Fibroblast of gingiva (primary cell): ENCODE measurements at regions not wholly inside any gene's neighbourhood (a gene's known extent, or its start where the extent isn't known, plus 50 kb on each side); places are given as distances from the start of the nearest gene placed in this dataset.
"Not testable (repeated sequence)": the region's sequence is repeated elsewhere in the genome, so short reads cannot be mapped to it uniquely, and the experiment has no call there.

Experiments used
- DNase-seq: peaks from one replicate; pipeline ENCODE4 v3.0.0-alpha.2; 2011; ENCODE audit warnings: low read depth

DNA sequence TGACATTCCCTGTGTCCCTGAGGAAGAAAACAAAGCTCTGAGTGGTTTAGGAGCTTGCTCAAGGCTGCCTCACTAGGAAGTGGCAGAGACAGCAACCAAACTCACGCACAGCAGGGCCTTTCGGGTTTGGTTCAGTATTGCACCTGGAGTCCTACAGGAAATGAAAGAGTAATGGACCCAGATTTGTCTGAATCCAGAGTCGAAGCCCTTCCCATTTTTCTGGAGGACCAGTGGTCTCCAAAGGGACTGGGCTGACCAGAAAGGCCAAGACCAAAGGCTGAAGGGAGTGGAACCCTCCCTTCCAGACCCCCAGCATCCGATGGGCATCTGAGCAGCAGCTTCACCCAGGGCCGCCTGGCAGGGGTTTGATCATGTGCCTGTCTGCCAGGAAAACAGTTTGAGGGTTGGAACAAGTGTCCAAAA, 85.5 kb upstream of the RPL38 start:
- no peak for DNase-seq

DNA sequence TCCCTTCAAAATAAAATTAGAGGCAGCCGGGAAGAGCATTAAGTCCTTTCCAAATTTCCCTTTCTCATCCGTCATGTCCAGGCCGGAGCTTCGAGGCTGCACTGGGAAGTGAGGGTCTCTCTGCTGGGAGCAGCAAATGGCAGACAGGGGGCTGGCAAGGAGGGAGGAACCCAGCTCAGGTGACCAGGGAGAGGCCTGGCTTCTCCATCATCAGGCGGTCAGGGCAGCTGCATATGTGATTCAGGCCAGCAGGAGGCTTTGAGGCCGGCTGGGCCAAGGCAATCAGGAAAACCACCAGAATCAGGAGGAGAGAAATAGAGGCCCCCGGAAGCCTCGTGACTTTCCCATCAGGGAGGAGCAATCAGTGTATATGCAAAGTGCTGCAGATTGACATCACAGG, 85.0 kb upstream of the RPL38 start:
- no peak for DNase-seq

DNA sequence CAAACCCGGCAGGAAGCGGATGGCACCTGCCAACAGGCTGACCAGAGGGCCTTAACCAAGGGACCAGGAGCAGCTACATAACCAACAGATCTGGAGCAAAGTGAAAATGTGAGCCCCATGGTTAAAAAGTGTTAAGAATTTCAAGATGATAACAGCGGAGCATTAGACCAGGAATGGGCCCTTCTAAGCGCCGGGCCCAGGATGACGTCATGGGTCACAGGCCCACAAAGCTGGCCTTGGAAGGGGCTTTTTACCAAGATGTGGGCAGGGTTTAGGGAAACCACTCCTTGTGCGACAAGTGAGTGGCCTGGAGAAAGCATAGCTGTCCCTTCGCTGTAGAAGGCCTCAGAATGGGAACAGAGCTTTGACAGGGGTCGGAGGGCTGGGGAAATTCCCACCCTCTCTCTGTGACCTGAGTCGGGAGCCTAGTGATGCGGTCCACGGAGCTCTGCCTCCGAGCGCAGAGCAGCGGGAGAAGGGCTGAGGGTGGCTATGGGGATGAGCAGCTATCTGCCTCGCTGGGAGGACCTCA, 84.4 kb upstream of the RPL38 start:
- DNase-seq, result no peak

DNA sequence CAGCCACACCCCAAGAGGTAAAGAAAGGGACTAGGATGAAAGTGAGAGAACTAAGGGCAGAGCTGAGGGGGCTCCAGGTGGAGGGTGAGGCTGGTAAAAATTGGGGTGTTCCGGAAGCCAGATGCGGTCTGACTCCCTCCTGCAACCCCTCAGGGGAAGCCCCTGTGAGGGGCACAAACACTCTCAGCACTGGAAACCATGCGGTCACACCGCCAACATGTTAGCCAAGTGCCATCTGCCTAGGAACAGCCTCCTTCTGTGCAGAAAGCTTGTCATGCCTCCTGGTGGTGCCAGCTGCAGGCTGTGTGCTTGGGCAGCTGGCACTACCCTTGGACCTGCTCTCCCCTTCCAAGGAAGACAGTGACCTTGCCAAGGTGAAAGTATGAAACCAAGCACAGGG, 83.5 kb upstream of the RPL38 start:
- DNase-seq, result no peak

DNA sequence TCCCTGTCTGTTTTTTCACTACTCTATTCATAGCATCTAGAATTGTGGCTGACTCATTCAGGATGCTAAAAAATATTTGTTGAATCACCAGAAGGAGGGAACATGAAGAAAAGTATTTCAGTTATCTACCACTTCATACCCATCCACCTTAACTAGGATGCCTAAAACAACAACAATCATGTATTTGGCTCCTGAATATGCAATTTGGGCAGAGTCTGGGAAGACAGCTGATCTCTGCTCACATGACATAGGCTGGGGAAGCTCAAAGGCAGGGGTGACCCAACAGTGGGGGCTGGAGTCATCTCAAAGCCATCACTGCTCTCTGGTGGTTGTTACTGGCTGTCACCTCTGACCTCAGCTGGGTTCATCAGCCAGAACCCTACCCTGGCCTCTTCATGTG, 80.1 kb upstream of the RPL38 start:
- no peak for DNase-seq

DNA sequence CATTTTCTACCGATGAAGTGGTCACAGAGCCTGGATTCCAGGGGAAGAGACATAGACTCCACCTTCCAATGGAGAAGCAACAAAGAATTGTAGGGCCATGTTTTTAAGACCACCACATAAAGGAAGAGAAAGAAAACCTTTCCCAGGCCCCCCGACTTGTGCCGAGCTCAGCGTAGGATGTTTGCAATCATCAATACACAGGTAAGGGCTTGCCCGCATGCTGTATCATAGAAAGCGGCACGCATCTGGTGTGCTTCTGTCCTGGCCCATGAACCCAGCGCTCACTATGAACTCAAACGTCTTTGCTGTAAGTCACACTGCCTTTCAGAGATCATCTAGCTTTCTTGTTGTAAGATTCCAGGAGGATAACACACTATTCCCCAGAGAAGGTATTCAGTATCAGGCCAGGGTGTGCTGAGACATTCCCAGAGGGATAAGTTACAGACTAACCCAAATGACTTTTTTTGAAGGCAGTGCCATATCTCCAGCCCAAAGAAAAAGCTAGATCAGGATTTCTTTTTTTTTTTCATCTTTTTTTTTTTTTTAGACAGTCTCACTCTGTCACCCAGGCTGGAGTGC, 79.5 kb upstream of the RPL38 start:
- no peak for DNase-seq

DNA sequence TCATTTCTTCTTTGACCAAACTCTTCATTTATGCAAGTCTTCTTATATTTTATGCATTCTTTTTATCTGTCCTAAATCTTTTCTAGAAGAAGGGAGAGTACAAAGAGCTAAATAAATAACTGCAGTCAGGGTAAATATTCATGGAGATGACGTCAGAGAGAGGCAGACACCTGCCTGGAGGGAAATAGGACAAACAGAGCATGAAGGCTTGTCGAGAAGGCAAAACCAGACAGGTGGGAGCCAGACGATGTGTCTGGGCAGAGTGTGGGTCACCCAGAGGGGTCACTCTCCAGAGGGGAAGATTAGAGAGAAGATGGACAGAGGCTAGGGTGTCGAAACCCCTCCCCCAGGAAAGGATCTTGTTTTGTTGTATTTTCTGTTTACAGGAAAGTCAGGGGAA, 78.3 kb upstream of the RPL38 start:
- no peak for DNase-seq

DNA sequence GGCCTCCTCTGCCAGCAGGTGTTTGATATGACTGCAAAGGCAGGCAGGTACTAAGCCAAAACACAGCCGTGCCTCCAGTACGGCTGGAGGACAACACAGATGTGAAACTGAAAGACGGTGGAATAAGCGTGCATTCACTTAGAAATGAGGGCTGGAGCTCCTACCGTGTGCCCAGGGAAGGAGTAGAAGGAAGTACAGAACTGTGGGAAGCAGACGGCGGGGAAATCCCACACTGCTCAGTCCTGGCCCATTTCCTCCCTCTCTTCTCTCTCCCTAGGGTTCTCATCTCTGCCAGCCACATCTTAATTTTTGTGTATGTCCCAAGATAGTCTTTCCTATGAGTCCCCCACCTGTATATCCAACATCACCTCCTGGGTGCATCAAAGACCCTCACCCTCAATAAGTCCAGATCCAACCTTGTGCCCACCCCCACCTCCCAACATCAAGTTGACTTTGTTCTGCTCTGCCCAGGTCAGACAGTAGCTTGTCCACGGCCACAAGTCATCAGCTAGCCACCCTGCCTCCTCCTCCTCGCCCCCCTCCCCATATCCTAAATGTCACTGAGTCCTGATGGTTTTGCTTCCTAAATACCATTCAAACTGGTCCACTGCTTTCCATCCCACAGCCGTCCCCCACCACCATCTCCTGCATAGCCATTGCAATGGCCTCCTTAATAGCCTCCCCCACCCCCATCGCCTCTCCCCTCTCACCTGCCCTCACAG, 77.1 kb upstream of the RPL38 start:
- no peak for DNase-seq

DNA sequence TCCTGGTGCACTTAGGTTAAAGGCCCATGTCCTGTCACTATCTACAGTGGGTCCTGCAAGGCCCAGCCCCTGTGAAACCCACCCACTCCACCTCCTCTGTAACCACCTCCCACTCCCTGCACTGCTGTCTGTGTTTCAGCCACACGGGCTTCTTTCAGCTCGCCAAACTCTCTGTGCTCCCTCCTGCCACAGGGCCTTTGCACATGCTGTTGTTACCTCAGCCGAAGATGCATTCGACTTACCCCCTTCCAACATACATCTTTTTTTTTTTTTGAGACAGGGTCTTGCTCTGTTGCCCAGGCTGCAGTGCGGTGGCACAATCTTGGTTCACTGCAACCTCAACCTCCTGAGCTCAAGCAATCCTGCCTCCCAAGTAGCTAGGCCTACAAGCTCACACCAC, 76.5 kb upstream of the RPL38 start:
- DNase-seq, result no peak

DNA sequence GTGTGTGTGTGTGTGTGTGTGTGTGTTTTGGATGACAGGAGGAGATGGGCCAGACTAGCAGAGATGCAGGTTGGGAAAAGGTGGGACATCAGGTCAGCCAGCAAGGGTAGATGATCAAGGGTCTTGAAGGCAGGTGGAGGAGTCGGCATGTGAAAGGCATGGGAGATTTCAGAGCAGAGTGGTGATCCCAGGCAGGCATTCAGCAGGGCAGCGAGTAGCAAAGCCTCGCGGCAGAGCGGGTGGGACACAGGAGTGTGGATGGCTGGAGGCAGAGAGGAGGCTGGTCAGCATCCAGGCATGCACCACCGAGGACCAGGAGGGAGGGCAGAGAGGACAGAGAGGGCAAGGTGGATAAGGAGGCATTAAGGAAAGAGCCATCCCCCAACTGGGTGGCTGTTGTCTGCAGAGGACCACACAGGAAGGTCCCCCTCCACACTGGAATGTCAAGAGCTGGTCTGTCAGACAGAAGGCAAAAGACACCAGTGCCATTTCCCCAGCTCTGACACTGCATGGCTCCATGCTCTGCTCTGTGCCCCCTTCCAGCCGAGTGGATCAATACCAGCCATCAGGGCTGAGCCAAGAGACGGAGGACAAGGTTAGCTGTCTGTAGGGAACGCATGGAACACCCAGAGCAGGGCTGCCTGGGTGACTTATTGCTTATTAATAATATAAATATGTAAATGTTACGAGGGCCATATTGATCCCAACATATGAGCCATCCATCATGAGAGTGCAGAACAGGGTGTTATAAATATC, 74.8 kb upstream of the RPL38 start:
- DNase-seq, result no peak

DNA sequence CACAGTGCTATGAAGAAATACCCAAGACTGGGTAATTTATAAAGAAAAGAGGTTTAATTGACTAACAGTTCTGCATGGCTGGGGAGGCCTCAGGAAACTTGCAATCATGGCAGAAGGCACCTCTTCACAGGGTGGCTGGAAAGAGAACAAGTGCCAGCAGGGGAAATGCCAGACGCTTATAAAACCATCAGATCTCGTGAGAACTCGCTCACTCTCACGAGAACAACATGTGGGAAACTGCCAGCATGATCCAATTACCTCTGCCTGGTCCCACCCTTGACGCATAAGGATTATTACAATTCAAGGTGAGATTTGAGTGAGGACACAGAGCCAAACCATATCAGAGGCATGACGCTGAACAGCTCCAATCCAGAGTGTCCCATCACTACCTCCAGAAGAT, 73.7 kb upstream of the RPL38 start:
- DNase-seq, result not testable (repeated sequence)

DNA sequence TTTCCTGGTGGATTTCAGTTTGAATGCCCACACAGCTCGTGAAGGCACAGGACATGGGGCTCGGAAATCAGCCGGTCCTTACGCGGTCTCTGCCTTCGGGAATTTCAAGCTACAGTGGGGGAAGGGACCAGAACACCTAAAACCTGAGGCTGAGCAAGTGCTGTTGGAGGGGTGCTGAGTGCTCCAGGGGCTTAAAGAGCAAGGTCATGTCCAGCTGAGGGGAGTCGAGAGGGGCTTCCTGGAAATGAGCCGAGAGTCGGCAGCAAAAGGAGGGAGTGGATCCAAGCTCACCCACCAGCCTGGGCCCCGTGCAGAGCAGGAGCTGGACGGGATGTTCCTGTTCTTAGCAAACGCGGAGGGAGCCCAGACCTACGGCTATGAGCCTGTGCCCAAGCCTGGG, 73.2 kb upstream of the RPL38 start:
- DNase-seq, result no peak

DNA sequence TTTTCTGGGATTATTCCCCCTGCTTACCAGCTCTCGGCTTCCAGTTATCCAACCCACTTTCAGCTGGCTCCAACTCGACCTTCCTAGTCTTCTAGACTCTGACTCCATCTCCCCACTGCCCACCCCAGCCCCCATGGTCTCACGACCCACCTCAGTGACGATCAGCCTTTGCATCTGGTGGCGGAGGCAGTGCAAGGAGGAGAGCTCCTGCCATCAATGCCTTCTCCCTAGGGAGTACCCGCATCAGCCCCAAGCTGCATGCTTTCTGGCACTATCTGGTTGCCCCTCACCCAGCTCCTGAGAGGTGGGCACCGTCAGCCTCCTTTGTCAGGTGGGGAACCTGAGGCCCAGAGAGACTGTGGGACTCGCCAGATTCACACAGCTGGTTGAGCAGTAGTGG, 72.6 kb upstream of the RPL38 start:
- DNase-seq, result no peak

DNA sequence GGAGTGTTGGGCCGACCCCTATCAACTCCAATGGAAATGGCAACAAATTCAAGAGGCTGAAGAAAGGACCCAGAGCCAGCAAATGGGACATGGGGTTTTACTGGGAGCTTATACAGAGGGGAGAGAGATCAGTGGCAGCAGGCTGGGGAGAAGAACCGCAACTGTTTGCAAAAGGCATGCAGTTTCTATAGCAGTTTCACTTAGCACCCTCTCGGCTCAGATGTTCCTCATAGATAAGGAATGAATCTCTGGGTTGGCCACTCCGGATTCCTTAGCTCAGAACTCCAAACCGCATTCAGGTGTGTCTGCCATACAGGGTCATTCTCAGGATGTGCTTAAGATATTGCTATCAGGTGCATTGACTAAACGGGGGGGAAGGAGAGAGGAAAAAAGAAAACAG, 71.1 kb upstream of the RPL38 start:
- no peak for DNase-seq

DNA sequence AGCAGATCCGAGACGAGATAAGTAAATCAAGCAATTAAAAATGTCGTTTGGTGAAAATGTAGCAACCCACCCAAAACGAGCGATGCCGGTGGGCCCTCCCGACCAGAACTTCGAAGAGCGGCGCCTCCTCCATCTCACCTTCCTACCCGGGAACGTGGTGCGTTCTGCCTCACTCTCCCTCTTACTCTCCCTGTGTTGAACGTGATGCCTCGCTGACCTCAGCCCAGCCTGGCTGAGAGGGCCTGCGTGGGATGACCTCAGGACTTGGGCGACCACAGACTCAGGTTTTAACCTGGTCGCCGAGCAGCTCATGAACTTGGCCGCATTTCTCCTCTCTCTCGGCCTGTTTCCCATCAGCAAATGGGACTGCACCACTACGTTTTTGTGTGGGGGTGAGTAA, 69.7 kb upstream of the RPL38 start:
- DNase-seq, result no peak

DNA sequence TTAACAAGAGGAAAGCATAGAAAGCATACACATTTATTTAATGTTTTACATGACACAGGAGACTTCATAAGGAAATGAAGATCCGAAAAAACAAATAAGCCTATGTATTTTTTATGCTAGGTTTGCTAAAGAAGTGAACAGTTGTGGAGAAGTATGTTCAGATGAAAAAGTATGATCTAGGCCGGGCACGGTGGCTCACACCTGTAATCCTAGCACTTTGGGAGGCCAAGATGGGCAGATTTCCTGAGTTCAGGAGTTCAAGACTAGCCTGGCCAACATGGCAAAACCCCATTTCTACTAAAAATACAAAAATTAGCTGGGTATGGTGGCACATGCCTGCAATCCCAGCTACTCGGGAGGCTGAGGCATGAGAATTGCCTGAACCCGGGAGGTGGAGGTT, 69.2 kb upstream of the RPL38 start:
- not testable (repeated sequence) for DNase-seq

DNA sequence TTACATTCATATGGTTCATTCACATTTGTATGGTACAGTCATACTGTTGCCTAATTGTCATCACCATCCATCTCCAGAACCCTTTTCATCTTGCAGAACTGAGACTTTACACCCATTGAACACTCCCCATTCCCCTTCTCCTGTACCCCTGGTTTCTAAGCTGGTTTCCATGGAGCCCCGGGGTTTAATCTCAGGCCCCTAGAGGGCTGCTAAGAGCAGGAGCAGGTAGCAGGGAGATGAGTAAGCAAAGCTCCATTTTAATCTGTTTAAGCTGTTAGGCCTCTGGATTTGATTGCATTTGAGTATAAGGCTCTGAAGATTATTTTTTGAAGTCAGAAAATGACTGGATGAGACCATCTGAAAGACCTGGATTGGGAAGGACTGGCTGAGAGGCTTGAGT, 68.5 kb upstream of the RPL38 start:
- no peak for DNase-seq

DNA sequence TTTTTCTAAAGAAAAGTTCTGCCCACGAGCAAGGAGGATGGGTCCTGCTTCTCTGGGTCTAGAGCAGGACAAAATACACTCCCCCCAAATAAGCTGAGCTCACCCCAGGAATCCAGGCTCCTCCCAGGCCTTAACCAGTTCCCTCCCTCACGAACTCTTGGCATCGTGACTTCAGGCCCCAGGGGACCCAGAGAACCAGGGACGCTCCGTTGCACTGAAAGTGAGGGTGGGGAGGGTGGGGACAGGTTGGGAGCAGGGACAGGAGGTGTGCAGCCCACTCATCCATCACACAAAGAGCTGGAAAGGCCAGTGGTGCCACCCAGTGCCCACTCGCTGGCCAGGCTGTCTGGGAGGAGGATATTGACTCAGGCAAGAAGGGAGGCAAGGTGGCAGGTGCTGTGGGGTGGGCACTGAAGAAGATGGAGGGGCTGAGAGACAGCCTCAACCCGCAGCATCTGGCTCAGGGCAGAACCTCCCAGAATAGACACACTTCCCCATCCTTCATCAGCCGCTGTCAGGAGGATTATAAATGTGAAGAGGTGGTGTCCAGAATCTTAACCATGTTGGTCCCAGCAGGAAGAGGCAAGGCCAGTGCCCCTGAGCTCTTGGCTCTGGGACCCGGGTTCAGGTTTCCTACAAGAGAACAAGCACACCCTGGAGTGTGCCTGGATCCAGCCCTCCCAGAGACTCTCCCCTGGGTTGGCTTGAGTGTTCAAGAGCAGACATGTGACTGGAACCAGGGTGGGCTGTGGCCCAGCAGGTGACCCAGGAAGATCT, 67.9 kb upstream of the RPL38 start:
- no peak for DNase-seq

DNA sequence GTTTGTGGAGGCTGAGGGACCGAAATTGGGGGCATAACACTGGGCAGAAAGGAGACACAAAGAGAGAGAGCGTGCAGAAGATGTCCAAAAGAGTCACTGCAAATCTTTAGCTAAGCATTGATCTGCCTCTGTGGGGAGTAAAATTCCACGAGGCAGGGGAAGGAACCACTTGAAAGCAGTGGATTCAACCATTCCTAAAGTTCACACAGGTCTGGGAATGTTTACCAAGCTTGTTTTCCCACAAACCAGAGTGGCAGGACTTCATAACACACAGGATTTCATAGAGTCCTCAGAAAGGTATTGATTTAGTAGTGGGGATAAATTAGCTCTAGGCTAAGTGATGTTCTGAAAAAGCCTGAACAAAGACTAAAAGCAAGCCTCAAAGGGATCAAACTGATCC, 66.1 kb upstream of the RPL38 start:
- DNase-seq, result no peak

DNA sequence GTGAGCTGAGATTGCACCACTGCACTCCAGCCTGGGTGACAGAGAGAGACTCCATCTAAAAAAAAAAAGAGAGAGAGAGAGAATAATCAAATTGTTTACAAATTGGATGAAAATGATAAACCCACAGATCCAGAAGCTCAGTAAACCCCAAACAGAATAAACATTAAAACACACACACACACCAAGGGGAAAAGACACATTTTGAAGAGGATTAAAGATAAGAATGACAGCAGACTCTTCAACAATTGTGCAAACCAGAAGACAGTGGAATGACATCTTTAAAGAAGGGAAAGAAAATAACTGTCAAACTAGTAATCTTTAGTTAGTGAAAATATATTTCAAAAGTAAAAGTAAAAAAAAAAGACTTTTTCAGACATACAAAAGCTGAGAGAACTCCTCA, 64.4 kb upstream of the RPL38 start:
- DNase-seq, result no peak

DNA sequence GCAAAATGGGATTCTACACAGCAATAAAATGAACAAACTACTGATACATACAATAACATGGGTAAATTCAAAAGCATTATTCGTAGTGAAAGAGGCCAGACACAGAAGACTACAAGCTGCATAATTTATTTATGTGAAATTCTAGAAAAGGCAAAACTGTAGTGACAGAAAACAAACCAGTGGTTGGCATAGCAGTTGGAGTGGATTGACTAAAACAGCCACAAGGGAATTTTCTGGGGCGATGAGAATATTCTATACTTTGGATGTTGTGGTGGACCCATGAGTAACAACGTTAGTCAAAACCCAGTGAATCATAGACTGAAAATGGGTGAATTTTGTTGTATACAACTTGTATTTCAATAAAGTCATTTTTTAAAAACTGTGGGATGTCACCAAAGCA, 63.2 kb upstream of the RPL38 start:
- no peak for DNase-seq

DNA sequence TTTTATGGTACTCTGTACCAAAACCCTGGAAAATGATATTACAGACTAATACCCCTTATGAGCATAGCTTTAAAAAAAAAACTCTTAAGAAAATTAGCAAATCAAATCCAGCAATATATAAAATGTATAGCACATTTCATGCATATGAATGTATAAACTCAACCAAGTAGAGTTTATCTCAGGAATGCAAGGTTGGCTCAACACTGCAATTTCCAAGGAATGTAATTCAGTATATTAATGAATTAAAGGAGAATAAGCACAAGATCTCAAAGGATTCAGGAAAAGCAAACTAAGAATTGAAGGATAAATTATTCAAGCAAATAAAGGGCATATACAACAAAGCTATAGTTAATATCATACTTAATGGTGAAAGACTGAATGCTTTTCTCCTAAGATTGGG, 61.9 kb upstream of the RPL38 start:
- no peak for DNase-seq

DNA sequence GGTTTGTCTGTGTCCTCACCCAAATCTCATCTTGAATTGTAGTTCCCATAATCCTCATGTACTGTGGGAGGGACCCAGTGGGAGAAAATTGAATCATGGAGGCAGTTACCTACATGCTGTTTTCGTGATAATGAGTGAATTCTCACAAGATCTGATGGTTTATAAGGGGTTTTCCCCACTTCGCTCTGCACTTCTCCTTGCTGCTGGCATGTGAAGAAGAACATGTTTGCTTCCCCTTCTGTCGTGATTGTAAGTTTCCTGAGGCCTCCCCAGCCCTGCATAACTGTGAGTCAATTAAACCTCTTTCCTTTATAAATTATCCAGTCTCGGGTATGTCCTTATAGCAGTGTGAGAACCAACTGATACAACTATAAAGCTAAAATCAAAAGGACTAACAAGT, 60.2 kb upstream of the RPL38 start:
- DNase-seq, result not testable (repeated sequence)
